ENCODE measurements at regions not wholly inside any gene's neighbourhood (a gene's known extent, or its start where the extent isn't known, plus 50 kb on each side); places are given as distances from the start of the nearest gene placed in this dataset.

DNA sequence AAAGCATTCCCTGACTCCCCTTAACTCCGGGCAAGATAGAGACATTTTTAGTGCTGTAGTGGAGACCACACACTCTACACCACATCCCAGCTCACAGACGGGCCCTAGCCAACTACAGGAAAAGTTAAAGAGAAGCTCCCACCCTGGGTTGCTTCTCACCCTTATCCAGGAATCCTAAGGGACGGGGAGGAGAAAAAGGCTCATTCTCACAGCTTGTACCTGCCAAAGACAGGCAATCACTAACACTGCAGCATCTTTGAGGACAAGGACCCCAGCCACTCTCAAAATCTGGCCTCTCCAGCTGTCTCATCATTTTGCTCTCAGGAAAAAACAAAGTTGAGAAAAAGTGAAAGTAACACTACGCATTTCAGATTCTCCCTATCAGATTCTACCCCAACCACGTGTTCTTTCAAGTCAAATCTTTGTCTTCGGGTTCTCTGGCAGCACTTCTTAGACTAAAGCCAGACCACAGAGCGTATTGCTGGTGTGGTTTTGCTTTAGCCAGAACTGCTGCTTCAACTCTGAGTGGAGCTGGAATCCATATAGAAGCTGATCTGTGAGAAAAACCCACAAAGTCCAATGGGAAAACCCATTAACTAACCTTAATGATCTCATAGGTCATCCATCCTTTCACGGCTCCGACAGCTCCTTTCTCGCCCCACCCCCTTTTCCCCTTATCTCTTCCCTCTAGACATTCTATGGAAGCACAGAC, 605.9 kb upstream of the DIPK2B start (continued):
- TF ChIP-seq, protein P1, sequence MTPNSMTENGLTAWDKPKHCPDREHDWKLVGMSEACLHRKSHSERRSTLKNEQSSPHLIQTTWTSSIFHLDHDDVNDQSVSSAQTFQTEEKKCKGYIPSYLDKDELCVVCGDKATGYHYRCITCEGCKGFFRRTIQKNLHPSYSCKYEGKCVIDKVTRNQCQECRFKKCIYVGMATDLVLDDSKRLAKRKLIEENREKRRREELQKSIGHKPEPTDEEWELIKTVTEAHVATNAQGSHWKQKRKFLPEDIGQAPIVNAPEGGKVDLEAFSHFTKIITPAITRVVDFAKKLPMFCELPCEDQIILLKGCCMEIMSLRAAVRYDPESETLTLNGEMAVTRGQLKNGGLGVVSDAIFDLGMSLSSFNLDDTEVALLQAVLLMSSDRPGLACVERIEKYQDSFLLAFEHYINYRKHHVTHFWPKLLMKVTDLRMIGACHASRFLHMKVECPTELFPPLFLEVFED (CRISPR knock-in tag; conservative IDR thresholded peaks at IDR 0.05): no peak
- no peak for TF ChIP-seq HDGF (IDR thresholded peaks at IDR 0.05)
- no peak for TF ChIP-seq ZNF644 (tag; IDR thresholded peaks at IDR 0.05; ENCODE audit: low read depth)

GRCh38 chrX:45804276-45804675, 603.6 kb upstream of the DIPK2B start:
- ATAC-seq: no peak
- intact Hi-C loops (cut with micrococcal nuclease) (loop anchor here (5.0 kb wide), 1 partner anchor 603 kb away; no protein-coding TSS in a partner anchor), in situ Hi-C loops (cut with MboI) (no loop called here)
- WGBS (ENCODE audit: insufficient coverage, low coverage, missing lambda C conversion rate): 6% methylated on average over 3 of the region's 3 CpGs
- ChIA-PET CTCF (ENCODE audit: low intra/inter-chr PET ratio) (no interaction called here), POLR2A (no interaction called here)
- no peak for TF ChIP-seq U2AF2 (optimal IDR thresholded peaks at IDR 0.05; ENCODE audit: low read depth, low read length)
- no peak for TF ChIP-seq ZNF695 (CRISPR knock-in tag; IDR thresholded peaks at IDR 0.05)
- TF ChIP-seq TEAD2 (tag; IDR thresholded peaks at IDR 0.05): no peak
- no peak for TF ChIP-seq DNMT1 (IDR thresholded peaks at IDR 0.05)
- TF ChIP-seq ZNF316 (IDR thresholded peaks at IDR 0.05): no peak
- no peak for TF ChIP-seq EP300 (IDR thresholded peaks at IDR 0.05; ENCODE audit: low read length)
- H4K20me1 ChIP-seq (replicated peaks; ENCODE audit: control insufficient read depth, insufficient read depth, low read length): no peaks in the 10 kb centered on the region
- H3K36me3 ChIP-seq (ENCODE audit: control insufficient read depth, insufficient read depth, low read length): no peaks in the 10 kb centered on the region
- H3K9ac ChIP-seq (ENCODE audit: insufficient read depth in 1 of 2, low read depth in 2 of 2, low read length in 2 of 2): no peak overlapping the region
- H3K79me2 ChIP-seq (ENCODE audit: control insufficient read depth, insufficient read depth, low read length): no peaks in the 10 kb centered on the region
- no peaks in the 10 kb centered on the region for H3K9me1 ChIP-seq (ENCODE audit: control insufficient read depth, insufficient read depth, low read length)
- no peak overlapping the region for H3K27ac ChIP-seq (ENCODE audit: extremely low read depth, low read depth, low read length)
- no peak overlapping the region for H3K4me3 ChIP-seq
- no peaks in the 10 kb centered on the region for H3K27me3 ChIP-seq (ENCODE audit: control insufficient read depth in 2 of 2, insufficient read depth in 2 of 2, low read length in 2 of 2)
- H3K4me2 ChIP-seq (ENCODE audit: insufficient read depth, low read length): no peak overlapping the region
- H3K4me1 ChIP-seq (replicated peaks in 1 of 2; ENCODE audit: control insufficient read depth in 2 of 2, insufficient read depth in 2 of 2, low read length in 2 of 2): no peaks in the 10 kb centered on the region
- no peaks in the 10 kb centered on the region for H3K9me3 ChIP-seq (replicated peaks; ENCODE audit: control insufficient read depth, insufficient read depth, low read depth, low read length)
- no peak for FAIRE-seq
- no peak overlapping the region for H2AFZ ChIP-seq (ENCODE audit: low read depth, low read length)
- BruUV-seq (replicated peaks): no TSS peak
- no peak for DNase-seq (ENCODE audit: extremely low read depth in 1 of 4, low spot score in 3 of 4)
